ENCODE measurements at regions not wholly inside any gene's neighbourhood (a gene's known extent, or its start where the extent isn't known, plus 50 kb on each side); places are given as distances from the start of the nearest gene placed in this dataset.

GRCh38 chr6:150514806-150515380 is 84.8 kb upstream of the PLEKHG1 start:
- no peak for TF ChIP-seq GLIS3 (CRISPR knock-in tag; IDR thresholded peaks at IDR 0.05)
- TF ChIP-seq TOX (CRISPR knock-in tag; IDR thresholded peaks at IDR 0.05; ENCODE audit: borderline replicate concordance), result no peak
- TF ChIP-seq BACH2 (CRISPR knock-in tag; IDR thresholded peaks at IDR 0.05; ENCODE audit: borderline replicate concordance), result no peak
- TF ChIP-seq PATZ1 (CRISPR knock-in tag; IDR thresholded peaks at IDR 0.05; ENCODE audit: borderline replicate concordance), result no peak
- TF ChIP-seq ISL1 (CRISPR knock-in tag; IDR thresholded peaks at IDR 0.05), result no peak
- TF ChIP-seq PPARA (CRISPR knock-in tag; IDR thresholded peaks at IDR 0.05; ENCODE audit: borderline replicate concordance), result no peak
- no peak for ATAC-seq

GRCh38 chr6:150516199-150516598 is 83.5 kb upstream of the PLEKHG1 start:
- no peak for TF ChIP-seq POU6F1 (CRISPR knock-in tag; IDR thresholded peaks at IDR 0.05; ENCODE audit: borderline replicate concordance, low read depth)
- no peak for TF ChIP-seq BACH2 (CRISPR knock-in tag; IDR thresholded peaks at IDR 0.05; ENCODE audit: borderline replicate concordance)
- no peak for TF ChIP-seq CREB5 (CRISPR knock-in tag; IDR thresholded peaks at IDR 0.05; ENCODE audit: low read depth)
- TF ChIP-seq ZC3H10 (CRISPR knock-in tag; IDR thresholded peaks at IDR 0.05), result no peak
- TF ChIP-seq CSDC2 (CRISPR knock-in tag; IDR thresholded peaks at IDR 0.05), result no peak
- no peak for TF ChIP-seq ZFP3 (CRISPR knock-in tag; IDR thresholded peaks at IDR 0.05)
- no peak for TF ChIP-seq GLIS3 (CRISPR knock-in tag; IDR thresholded peaks at IDR 0.05)
- TF ChIP-seq ZFP30 (CRISPR knock-in tag; IDR thresholded peaks at IDR 0.05), result no peak
- TF ChIP-seq OSR1 (CRISPR knock-in tag; IDR thresholded peaks at IDR 0.05), result no peak
- TF ChIP-seq TSHZ2 (CRISPR knock-in tag; IDR thresholded peaks at IDR 0.05), result no peak
- TF ChIP-seq TOX (CRISPR knock-in tag; IDR thresholded peaks at IDR 0.05; ENCODE audit: borderline replicate concordance), result no peak
- no peak for TF ChIP-seq TCF4 (CRISPR knock-in tag; IDR thresholded peaks at IDR 0.05; ENCODE audit: borderline replicate concordance)
- TF ChIP-seq ESRRG (CRISPR knock-in tag; IDR thresholded peaks at IDR 0.05), result no peak
- no peak for TF ChIP-seq ZNF70 (CRISPR knock-in tag; IDR thresholded peaks at IDR 0.05)
- no peak for TF ChIP-seq CSRNP3 (CRISPR knock-in tag; IDR thresholded peaks at IDR 0.05)
- no peak for ATAC-seq

GRCh38 chr6:150517175-150517574 is 82.5 kb upstream of the PLEKHG1 start:
- ATAC-seq, result no peak
- TF ChIP-seq BACH2 (CRISPR knock-in tag; IDR thresholded peaks at IDR 0.05; ENCODE audit: borderline replicate concordance), result no peak
- no peak for TF ChIP-seq RARB (CRISPR knock-in tag; IDR thresholded peaks at IDR 0.05)
- no peak for TF ChIP-seq PPARA (CRISPR knock-in tag; IDR thresholded peaks at IDR 0.05; ENCODE audit: borderline replicate concordance)
- TF ChIP-seq TCF4 (CRISPR knock-in tag; IDR thresholded peaks at IDR 0.05; ENCODE audit: borderline replicate concordance), result no peak
- TF ChIP-seq ARNTL (CRISPR knock-in tag; IDR thresholded peaks at IDR 0.05; ENCODE audit: borderline replicate concordance, low read depth), result no peak
- TF ChIP-seq GLIS3 (CRISPR knock-in tag; IDR thresholded peaks at IDR 0.05), result no peak
- no peak for TF ChIP-seq TSHZ2 (CRISPR knock-in tag; IDR thresholded peaks at IDR 0.05)
- no peak for TF ChIP-seq ZFP30 (CRISPR knock-in tag; IDR thresholded peaks at IDR 0.05)
- no peak for TF ChIP-seq PATZ1 (CRISPR knock-in tag; IDR thresholded peaks at IDR 0.05; ENCODE audit: borderline replicate concordance)
- TF ChIP-seq CSRNP3 (CRISPR knock-in tag; IDR thresholded peaks at IDR 0.05), result no peak
- TF ChIP-seq ISL1 (CRISPR knock-in tag; IDR thresholded peaks at IDR 0.05), result no peak
- no peak for TF ChIP-seq ZNF565 (CRISPR knock-in tag; conservative IDR thresholded peaks at IDR 0.05; ENCODE audit: low read depth)

All from SK-N-SH treated with all-trans-retinoic acid at 6 μM for 48 hours (cell line).